GM12875 (cell line): ENCODE measurements at regions not wholly inside any gene's neighbourhood (a gene's known extent, or its start where the extent isn't known, plus 50 kb on each side); places are given as distances from the start of the nearest gene placed in this dataset.

Source experiments
- H3K4me3 ChIP-seq: one replicate; pipeline ENCODE4 v1.5.1; 2011; ENCODE audit warnings: low read depth, low read length, control low read depth
- TF ChIP-seq, protein P1 (sequence below): IDR thresholded peaks from 2 replicates; pipeline ENCODE4 v1.5.1; 2011; ENCODE audit warnings: low read depth, mild to moderate bottlenecking, control low read depth, inconsistent platforms, low read length, moderate library complexity, borderline replicate concordance; ENCODE audit not compliant: insufficient read depth

DNA sequence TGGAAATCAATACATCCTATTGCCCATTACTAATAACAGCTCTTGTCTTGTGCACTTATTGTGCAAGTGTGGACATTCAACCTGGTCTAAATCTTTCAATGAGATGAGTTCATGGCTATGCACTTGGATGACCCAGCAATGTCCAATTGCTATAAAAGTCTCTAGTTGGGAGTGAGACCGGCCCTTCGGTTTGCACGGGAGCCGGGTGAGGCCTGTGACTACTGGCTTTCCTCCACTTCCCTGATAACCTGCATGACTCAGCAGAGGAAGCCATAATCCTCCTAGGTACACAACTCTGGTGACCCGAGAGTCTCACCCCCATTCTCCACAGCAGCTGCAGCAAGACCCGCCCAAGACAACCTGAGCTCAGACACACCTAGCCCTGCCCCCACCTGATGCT lies 135.9 kb upstream of the PAX6 start:
- no peak overlapping the region for H3K4me3 ChIP-seq
- TF ChIP-seq, protein P1, sequence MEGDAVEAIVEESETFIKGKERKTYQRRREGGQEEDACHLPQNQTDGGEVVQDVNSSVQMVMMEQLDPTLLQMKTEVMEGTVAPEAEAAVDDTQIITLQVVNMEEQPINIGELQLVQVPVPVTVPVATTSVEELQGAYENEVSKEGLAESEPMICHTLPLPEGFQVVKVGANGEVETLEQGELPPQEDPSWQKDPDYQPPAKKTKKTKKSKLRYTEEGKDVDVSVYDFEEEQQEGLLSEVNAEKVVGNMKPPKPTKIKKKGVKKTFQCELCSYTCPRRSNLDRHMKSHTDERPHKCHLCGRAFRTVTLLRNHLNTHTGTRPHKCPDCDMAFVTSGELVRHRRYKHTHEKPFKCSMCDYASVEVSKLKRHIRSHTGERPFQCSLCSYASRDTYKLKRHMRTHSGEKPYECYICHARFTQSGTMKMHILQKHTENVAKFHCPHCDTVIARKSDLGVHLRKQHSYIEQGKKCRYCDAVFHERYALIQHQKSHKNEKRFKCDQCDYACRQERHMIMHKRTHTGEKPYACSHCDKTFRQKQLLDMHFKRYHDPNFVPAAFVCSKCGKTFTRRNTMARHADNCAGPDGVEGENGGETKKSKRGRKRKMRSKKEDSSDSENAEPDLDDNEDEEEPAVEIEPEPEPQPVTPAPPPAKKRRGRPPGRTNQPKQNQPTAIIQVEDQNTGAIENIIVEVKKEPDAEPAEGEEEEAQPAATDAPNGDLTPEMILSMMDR, result no peak

DNA sequence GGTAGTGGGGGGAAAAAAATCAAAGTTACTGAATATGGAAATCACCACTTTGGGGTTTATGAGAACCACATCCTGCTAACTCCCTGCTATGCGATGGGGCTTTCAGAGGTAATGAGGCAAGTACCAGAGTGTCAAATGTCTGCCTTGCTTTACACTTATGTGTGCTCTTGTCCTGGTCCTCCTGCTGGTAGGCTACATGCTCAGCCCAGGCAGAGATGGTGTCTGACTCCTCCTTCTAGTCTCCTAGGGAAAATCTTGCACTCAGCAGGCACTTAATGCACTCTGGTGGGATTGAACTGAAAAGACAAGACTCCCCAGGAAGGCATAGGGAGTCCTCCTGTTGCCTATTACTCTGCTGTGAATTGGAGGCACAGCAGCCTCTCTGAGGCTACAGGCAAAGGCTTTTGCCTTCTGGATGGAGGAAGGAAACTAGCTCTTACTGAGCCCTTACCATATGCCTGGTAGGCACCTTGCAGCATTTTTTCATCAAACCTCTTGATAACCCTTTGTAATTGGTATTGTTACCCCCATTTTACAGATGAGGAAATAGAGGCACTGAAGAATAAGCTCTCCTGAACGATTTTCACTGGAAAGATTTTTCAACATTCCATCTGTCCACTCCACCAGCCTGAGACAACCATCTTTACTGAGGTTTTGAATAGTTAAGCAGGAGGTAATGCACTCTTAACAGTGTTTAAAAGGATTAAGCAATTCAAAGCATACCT lies 132.1 kb upstream of the PAX6 start:
- TF ChIP-seq, protein P1, result no peak
- no peak overlapping the region for H3K4me3 ChIP-seq

DNA sequence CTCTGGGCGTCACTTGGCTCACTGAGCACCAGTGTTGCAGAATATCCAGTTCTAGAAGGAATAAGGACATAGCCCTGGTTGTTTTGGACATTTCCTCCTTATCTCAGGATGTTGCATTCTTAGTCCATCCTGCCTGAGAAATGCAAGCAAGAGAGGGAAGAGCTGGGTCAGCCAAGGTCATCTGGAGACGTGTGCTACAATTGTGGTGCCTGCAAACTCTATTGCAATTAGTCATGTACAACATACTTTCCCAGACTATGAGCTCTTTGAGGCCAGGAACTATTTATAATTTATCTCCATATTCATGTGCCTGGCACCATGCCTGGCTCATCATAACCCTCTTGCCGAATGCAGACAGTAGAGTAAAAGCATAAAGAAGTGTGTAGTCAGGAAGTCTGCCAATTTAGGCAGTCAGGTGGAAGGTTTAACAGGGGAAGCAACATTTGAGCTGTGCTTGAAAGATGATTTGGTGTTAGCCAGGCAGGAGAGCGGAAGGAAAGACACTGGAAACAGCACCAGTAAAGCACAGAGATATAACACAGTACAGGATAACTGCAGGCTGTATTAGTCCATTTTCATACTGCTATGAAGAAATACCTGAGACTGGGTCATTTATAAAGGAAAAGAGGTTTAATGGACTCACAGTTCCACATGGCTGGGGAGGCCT lies 129.4 kb upstream of the PAX6 start:
- TF ChIP-seq, protein P1, result no peak
- no peak overlapping the region for H3K4me3 ChIP-seq

- H3K4me3 ChIP-seq, result no peak overlapping the region
- TF ChIP-seq, protein P1, result no peak
Observed at GRCh38 chr11:31939004-31939403, 127.9 kb upstream of the PAX6 start.

- TF ChIP-seq, protein P1, result no peak
Observed at GRCh38 chr11:31936312-31936711, 125.2 kb upstream of the PAX6 start.

GRCh38 chr11:31932879-31933278 lies 121.8 kb upstream of the PAX6 start:
- TF ChIP-seq, protein P1, result no peak
- no peak overlapping the region for H3K4me3 ChIP-seq

More at GRCh38 chr11:31936312-31936711, 125.2 kb upstream of the PAX6 start:
- H3K4me3 ChIP-seq, result no peak overlapping the region

DNA sequence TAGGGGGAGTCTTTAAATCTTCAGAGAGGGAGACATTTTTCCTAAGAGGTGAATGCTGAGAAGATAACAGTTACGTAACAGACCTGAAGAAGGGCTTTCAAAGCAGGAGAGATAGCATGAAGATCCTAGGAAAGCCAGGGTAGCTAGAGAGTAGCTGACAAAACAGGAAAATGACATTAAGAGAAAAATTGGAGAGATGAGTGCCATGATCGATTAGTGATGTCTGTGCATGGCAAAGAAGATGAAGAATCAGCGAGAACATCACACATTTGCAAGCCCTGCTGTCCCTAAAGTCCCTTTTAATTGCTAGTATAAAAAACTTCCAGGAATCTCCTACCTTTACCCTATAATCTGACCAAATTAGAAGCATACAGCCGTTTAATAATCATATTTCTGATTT lies 116.9 kb upstream of the PAX6 start:
- TF ChIP-seq, protein P1, result no peak
- H3K4me3 ChIP-seq, result no peak overlapping the region
